ENCODE measurements at regions not wholly inside any gene's neighbourhood (a gene's known extent, or its start where the extent isn't known, plus 50 kb on each side); places are given as distances from the start of the nearest gene placed in this dataset.
"Not testable (repeated sequence)": the region's sequence is repeated elsewhere in the genome, so short reads cannot be mapped to it uniquely, and the experiment has no call there.

- no peaks in the 10 kb centered on the region for H3K36me3 Mint-ChIP-seq
- no peak overlapping the region for H3K4me3 Mint-ChIP-seq
- no peak overlapping the region for H3K27ac Mint-ChIP-seq
- H3K27me3 Mint-ChIP-seq, result no peaks in the 10 kb centered on the region
- no peaks in the 10 kb centered on the region for H3K4me1 Mint-ChIP-seq
- H3K9me3 Mint-ChIP-seq, result peaks cover 9 to 24% (median 11%) of the 10 kb centered on the region in 3 donors
These were observed 199.3 kb upstream of the ADAMTSL1 start for GRCh38 chr9:18274693-18275092.

GRCh38 chr9:18275313-18275990 is 198.5 kb upstream of the ADAMTSL1 start:
- H3K27me3 Mint-ChIP-seq, result no peaks in the 10 kb centered on the region
- H3K27ac Mint-ChIP-seq, result no peak overlapping the region
- H3K9me3 Mint-ChIP-seq, result peaks cover 9 to 24% (median 11%) of the 10 kb centered on the region in 3 donors
- no peaks in the 10 kb centered on the region for H3K4me1 Mint-ChIP-seq
- H3K4me3 Mint-ChIP-seq, result no peak overlapping the region
- H3K36me3 Mint-ChIP-seq, result no peaks in the 10 kb centered on the region

- Mint-ChIP-seq H3K4me3 (no peak overlapping the region), H3K27ac (no peak overlapping the region), H3K36me3 (no peaks in the 10 kb centered on the region), H3K4me1 (no peaks in the 10 kb centered on the region), H3K27me3 (no peaks in the 10 kb centered on the region), H3K9me3 (peaks cover 6 to 11% (median 8%) of the 10 kb centered on the region in 3 donors)
These were observed 192.7 kb upstream of the ADAMTSL1 start for GRCh38 chr9:18281291-18281690.

GRCh38 chr9:18294229-18294628 is 179.7 kb upstream of the ADAMTSL1 start:
- Mint-ChIP-seq H3K4me1 (no peaks in the 10 kb centered on the region), H3K36me3 (no peaks in the 10 kb centered on the region), H3K4me3 (no peak overlapping the region), H3K27ac (no peak overlapping the region), H3K9me3 (peaks cover 0 to 5% (median 0%) of the 10 kb centered on the region in 3 donors), H3K27me3 (peaks cover 1% of the 10 kb centered on the region)

- Mint-ChIP-seq H3K4me1 (no peaks in the 10 kb centered on the region), H3K36me3 (no peaks in the 10 kb centered on the region), H3K27me3 (no peaks in the 10 kb centered on the region), H3K9me3 (peaks cover 0 to 5% (median 2%) of the 10 kb centered on the region in 3 donors), H3K4me3 (no peak overlapping the region), H3K27ac (no peak overlapping the region)
These were observed 177.3 kb upstream of the ADAMTSL1 start for GRCh38 chr9:18296702-18297055.

- no peaks in the 10 kb centered on the region for H3K27me3 Mint-ChIP-seq
- H3K27ac Mint-ChIP-seq, result no peak overlapping the region
- H3K36me3 Mint-ChIP-seq, result no peaks in the 10 kb centered on the region
- H3K4me3 Mint-ChIP-seq, result no peak overlapping the region
- peaks cover 0 to 2% (median 2%) of the 10 kb centered on the region in 3 donors for H3K9me3 Mint-ChIP-seq
- no peaks in the 10 kb centered on the region for H3K4me1 Mint-ChIP-seq
These were observed 176.7 kb upstream of the ADAMTSL1 start for GRCh38 chr9:18297056-18297841.

GRCh38 chr9:18299449-18299848 is 174.5 kb upstream of the ADAMTSL1 start:
- H3K9me3 Mint-ChIP-seq, result peaks cover 0 to 2% (median 0%) of the 10 kb centered on the region in 3 donors
- no peaks in the 10 kb centered on the region for H3K27me3 Mint-ChIP-seq
- H3K4me3 Mint-ChIP-seq, result no peak overlapping the region
- no peaks in the 10 kb centered on the region for H3K4me1 Mint-ChIP-seq
- H3K27ac Mint-ChIP-seq, result no peak overlapping the region
- no peaks in the 10 kb centered on the region for H3K36me3 Mint-ChIP-seq

- not testable (repeated sequence) for H3K9me3 Mint-ChIP-seq, H3K27ac Mint-ChIP-seq, H3K4me3 Mint-ChIP-seq
These were observed 168.7 kb upstream of the ADAMTSL1 start for GRCh38 chr9:18305167-18305806.

GRCh38 chr9:18314316-18314715 is 159.6 kb upstream of the ADAMTSL1 start:
- H3K4me1 Mint-ChIP-seq, result no peaks in the 10 kb centered on the region
- H3K4me3 Mint-ChIP-seq, result no peak overlapping the region
- no peak overlapping the region for H3K27ac Mint-ChIP-seq
- H3K27me3 Mint-ChIP-seq, result no peaks in the 10 kb centered on the region
- H3K36me3 Mint-ChIP-seq, result no peaks in the 10 kb centered on the region
- H3K9me3 Mint-ChIP-seq, result peaks cover 0 to 15% (median 8%) of the 10 kb centered on the region in 3 donors

More at GRCh38 chr9:18305167-18305806, 168.7 kb upstream of the ADAMTSL1 start:
- H3K27me3 Mint-ChIP-seq, H3K36me3 Mint-ChIP-seq, H3K4me1 Mint-ChIP-seq: not testable (repeated sequence)

- Mint-ChIP-seq H3K27me3 (no peaks in the 10 kb centered on the region), H3K9me3 (peaks cover 0 to 11% (median 9%) of the 10 kb centered on the region in 3 donors), H3K27ac (no peak overlapping the region), H3K36me3 (no peaks in the 10 kb centered on the region), H3K4me3 (no peak overlapping the region), H3K4me1 (no peaks in the 10 kb centered on the region)
These were observed 156.1 kb upstream of the ADAMTSL1 start for GRCh38 chr9:18317896-18318295.

GRCh38 chr9:18319918-18320445 is 154.0 kb upstream of the ADAMTSL1 start:
- Mint-ChIP-seq H3K4me3 (no peak overlapping the region), H3K4me1 (peaks cover 0 to 2% (median 0%) of the 10 kb centered on the region in 3 donors), H3K27me3 (no peaks in the 10 kb centered on the region), H3K27ac (no peak overlapping the region), H3K36me3 (no peaks in the 10 kb centered on the region), H3K9me3 (peaks cover 0 to 8% (median 7%) of the 10 kb centered on the region in 3 donors)

- Mint-ChIP-seq H3K4me3 (no peak overlapping the region), H3K9me3 (peaks cover 0 to 1% (median 0%) of the 10 kb centered on the region in 3 donors), H3K36me3 (no peaks in the 10 kb centered on the region)
These were observed 148.8 kb upstream of the ADAMTSL1 start for GRCh38 chr9:18324928-18325745.

GRCh38 chr9:18325746-18326011 is 148.3 kb upstream of the ADAMTSL1 start:
- H3K27me3 Mint-ChIP-seq, H3K27ac Mint-ChIP-seq, H3K9me3 Mint-ChIP-seq, H3K36me3 Mint-ChIP-seq, H3K4me1 Mint-ChIP-seq, H3K4me3 Mint-ChIP-seq: not testable (repeated sequence)

More at GRCh38 chr9:18324928-18325745, 148.8 kb upstream of the ADAMTSL1 start:
- Mint-ChIP-seq H3K27ac (no peak overlapping the region), H3K27me3 (no peaks in the 10 kb centered on the region), H3K4me1 (peaks cover 0 to 2% (median 0%) of the 10 kb centered on the region in 3 donors)

- peaks cover 0 to 2% (median 0%) of the 10 kb centered on the region in 3 donors for H3K4me1 Mint-ChIP-seq
These were observed 146.8 kb upstream of the ADAMTSL1 start for GRCh38 chr9:18327121-18327520.

More at GRCh38 chr9:18327121-18327520, 146.8 kb upstream of the ADAMTSL1 start:
- Mint-ChIP-seq H3K27ac (no peak overlapping the region), H3K9me3 (no peaks in the 10 kb centered on the region), H3K4me3 (no peak overlapping the region), H3K27me3 (no peaks in the 10 kb centered on the region), H3K36me3 (no peaks in the 10 kb centered on the region)

Data from IgD-negative memory B cell (primary cell).